ENCODE measurements at regions not wholly inside any gene's neighbourhood (a gene's known extent, or its start where the extent isn't known, plus 50 kb on each side); places are given as distances from the start of the nearest gene placed in this dataset.

- Mint-ChIP-seq H3K4me1 (no peaks in the 10 kb centered on the region), H3K4me3 (no peak overlapping the region), H3K36me3 (no peaks in the 10 kb centered on the region), H3K27me3 (no peaks in the 10 kb centered on the region), H3K27ac (no peak overlapping the region), H3K9me3 (peaks cover 0 to 6% of the 10 kb centered on the region in 2 donors)
- no peak for DNase-seq
- ATAC-seq (replicated peaks): no peak
Measured at GRCh38 chr13:34419755-34420154, 522.3 kb upstream of the NBEA start.

- Mint-ChIP-seq H3K4me3 (no peak overlapping the region), H3K36me3 (no peaks in the 10 kb centered on the region), H3K27ac (no peak overlapping the region), H3K9me3 (peaks cover 0 to 4% of the 10 kb centered on the region in 2 donors), H3K27me3 (no peaks in the 10 kb centered on the region), H3K4me1 (no peaks in the 10 kb centered on the region)
- ATAC-seq (replicated peaks) (no peak), DNase-seq (no peak)
Measured at GRCh38 chr13:34420702-34421346, 521.2 kb upstream of the NBEA start.

DNA sequence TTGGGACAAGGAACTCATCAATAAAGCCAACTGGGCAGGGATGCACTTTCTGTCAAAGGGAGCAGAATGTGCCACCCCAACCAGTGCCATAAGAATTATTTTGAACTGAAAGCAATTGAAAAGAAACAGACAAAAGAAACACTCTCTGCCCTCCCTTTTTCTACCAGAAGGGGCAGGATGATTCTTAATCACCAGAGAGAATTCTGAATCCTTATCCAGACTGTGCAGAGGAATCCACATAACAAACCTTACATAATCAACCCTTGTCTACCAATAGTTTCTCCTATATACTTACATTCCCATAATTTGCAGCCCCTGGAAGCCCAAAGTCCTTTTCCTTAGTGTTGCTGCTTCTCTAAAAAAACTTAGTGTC lies 520.7 kb upstream of the NBEA start:
- no peaks in the 10 kb centered on the region for H3K27me3 Mint-ChIP-seq
- H3K4me1 Mint-ChIP-seq: no peaks in the 10 kb centered on the region
- H3K27ac Mint-ChIP-seq: no peak overlapping the region
- H3K36me3 Mint-ChIP-seq: no peaks in the 10 kb centered on the region
- ATAC-seq (replicated peaks) (no peak), DNase-seq (no peak)
- peaks cover 0 to 2% of the 10 kb centered on the region in 2 donors for H3K9me3 Mint-ChIP-seq
- no peak overlapping the region for H3K4me3 Mint-ChIP-seq

- Mint-ChIP-seq H3K27me3 (no peaks in the 10 kb centered on the region), H3K4me3 (no peak overlapping the region), H3K9me3 (peaks cover 0 to 2% of the 10 kb centered on the region in 2 donors), H3K27ac (no peak overlapping the region), H3K4me1 (no peaks in the 10 kb centered on the region), H3K36me3 (no peaks in the 10 kb centered on the region)
- no peak for DNase-seq
- ATAC-seq (replicated peaks): no peak
Measured at GRCh38 chr13:34421858-34422475, 520.1 kb upstream of the NBEA start.

DNA sequence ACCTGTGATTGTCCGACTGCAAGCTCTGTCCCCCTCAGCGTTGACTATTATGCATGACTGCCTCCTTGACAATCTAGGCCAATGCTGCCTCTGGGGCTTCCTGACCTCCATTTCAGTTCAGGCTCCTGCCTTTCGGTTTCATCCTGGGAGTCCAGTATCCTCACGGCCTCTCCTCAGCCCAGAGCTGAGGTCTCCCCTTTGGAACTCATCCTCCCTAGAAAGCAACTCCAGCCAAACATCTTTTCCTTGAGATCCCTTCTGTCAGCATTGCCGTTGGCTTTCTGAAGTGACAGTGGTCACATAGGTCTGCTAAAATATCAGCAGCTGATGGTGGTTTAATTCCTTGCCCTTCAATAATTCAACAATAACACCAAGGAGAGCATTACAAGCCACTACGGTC lies 519.1 kb upstream of the NBEA start:
- ATAC-seq (replicated peaks) (no peak), DNase-seq (no peak)
- no peak overlapping the region for H3K4me3 Mint-ChIP-seq
- no peaks in the 10 kb centered on the region for H3K9me3 Mint-ChIP-seq
- no peak overlapping the region for H3K27ac Mint-ChIP-seq
- H3K27me3 Mint-ChIP-seq: no peaks in the 10 kb centered on the region
- H3K4me1 Mint-ChIP-seq: no peaks in the 10 kb centered on the region
- H3K36me3 Mint-ChIP-seq: no peaks in the 10 kb centered on the region

DNA sequence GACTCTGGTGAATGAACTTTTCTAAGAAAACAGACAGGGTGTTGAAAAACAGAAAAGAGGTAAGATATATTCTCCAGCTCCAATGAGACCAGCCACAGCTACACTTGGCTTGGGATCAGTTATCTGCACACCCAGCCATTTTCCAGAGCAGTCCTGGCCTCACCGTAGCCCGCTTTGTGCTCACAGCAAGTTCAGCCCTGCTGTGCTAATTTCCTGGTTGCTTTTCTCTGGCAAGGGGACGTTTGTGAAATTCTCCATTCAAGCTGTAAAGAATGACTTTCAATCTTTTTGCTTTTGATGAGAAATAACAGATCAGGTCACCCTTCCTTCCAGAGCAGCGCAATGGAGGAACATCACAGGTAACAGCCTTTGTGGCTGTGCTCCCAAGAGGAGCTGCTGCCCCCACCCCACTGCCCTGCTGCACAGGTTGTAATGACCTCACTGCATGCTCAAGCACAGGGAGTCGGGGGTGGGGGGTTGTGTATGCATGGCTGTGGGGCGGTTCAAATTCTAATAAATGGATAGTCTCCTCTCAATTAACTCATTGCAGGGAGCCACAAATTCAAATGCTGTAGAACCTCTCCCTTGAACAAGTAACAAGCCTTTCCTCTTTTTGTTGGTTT lies 516.6 kb upstream of the NBEA start:
- ATAC-seq (replicated peaks) (no peak), DNase-seq (no peak)
- no peak overlapping the region for H3K4me3 Mint-ChIP-seq
- peaks cover 0 to 1% of the 10 kb centered on the region in 2 donors for H3K9me3 Mint-ChIP-seq
- H3K27me3 Mint-ChIP-seq: no peaks in the 10 kb centered on the region
- no peaks in the 10 kb centered on the region for H3K36me3 Mint-ChIP-seq
- no peaks in the 10 kb centered on the region for H3K4me1 Mint-ChIP-seq
- H3K27ac Mint-ChIP-seq: no peak overlapping the region

GRCh38 chr13:34428911-34429310 lies 513.2 kb upstream of the NBEA start:
- Mint-ChIP-seq H3K4me1 (no peaks in the 10 kb centered on the region), H3K27me3 (no peaks in the 10 kb centered on the region), H3K36me3 (no peaks in the 10 kb centered on the region), H3K4me3 (no peak overlapping the region), H3K9me3 (peaks cover 0 to 4% of the 10 kb centered on the region in 2 donors), H3K27ac (no peak overlapping the region)
- no peak for DNase-seq
- no peak for ATAC-seq (replicated peaks)

- H3K4me1 Mint-ChIP-seq: no peaks in the 10 kb centered on the region
- H3K36me3 Mint-ChIP-seq: no peaks in the 10 kb centered on the region
- no peak overlapping the region for H3K4me3 Mint-ChIP-seq
- DNase-seq (no peak), ATAC-seq (replicated peaks) (no peak)
- H3K27me3 Mint-ChIP-seq: no peaks in the 10 kb centered on the region
- H3K27ac Mint-ChIP-seq: no peak overlapping the region
- peaks cover 0 to 4% of the 10 kb centered on the region in 2 donors for H3K9me3 Mint-ChIP-seq
Measured at GRCh38 chr13:34430294-34430693, 511.8 kb upstream of the NBEA start.

DNA sequence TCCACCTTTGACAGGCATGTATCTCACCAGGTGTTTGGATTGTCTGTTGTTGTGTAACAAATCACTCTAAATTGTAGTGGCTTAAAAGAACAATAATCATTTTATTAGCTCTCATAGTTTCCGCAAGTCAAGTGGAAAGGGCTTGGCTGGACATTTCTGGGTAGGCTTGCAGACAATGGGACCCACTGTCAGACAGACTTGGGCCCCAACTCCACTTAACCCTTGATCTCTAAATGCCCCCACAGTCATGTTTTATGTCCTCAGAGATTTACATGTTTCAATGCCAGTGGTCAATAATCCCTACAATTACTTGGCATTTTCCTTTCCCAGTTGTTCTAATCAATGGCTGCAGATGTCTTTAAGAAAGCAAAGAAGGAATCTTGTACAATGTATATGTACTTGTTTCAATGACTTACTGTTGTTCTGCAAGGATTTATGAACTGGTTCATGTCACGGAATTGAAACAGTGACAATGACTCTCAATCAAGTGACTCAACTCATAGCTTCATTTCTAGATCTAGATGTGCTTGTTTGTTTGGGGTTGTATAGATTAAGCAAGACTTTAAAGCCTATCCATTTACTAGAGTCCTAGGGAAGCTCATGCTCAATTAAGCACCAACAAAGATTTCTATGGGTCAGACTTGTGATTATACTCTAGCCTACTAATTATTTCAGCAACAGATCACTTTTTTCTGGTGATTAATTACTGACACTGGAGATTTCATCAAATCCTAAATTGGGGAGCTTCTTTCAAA lies 510.1 kb upstream of the NBEA start:
- H3K36me3 Mint-ChIP-seq: no peaks in the 10 kb centered on the region

DNA sequence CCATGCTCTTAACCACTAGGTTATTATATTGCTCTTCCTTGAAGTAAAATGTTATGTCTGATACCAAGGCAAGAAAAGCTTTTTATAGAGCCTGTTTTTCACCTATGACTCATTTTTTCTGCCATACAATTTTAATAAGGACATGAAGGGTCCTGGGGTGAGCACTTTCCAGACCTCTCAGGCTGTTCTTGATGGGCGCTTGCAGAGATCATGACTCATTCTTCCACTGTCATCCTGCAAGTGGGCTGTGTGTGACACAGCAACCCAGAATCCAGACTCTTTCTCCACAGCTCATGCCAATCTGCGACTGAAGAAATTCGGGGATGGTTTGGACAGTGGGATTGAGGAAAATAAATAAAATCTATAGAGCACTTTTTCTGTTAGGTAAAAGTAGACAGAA lies 506.7 kb upstream of the NBEA start:
- H3K4me3 Mint-ChIP-seq: no peak overlapping the region
- H3K27me3 Mint-ChIP-seq: no peaks in the 10 kb centered on the region
- H3K4me1 Mint-ChIP-seq: no peaks in the 10 kb centered on the region
- H3K27ac Mint-ChIP-seq: no peak overlapping the region
- DNase-seq (no peak), ATAC-seq (replicated peaks) (no peak)
- H3K9me3 Mint-ChIP-seq: peaks cover 0 to 3% of the 10 kb centered on the region in 2 donors
- H3K36me3 Mint-ChIP-seq: no peaks in the 10 kb centered on the region

More for the DNA sequence above, 510.1 kb upstream of the NBEA start:
- Mint-ChIP-seq H3K27ac (no peak overlapping the region), H3K4me3 (no peak overlapping the region), H3K4me1 (no peaks in the 10 kb centered on the region), H3K9me3 (peaks cover 0 to 4% of the 10 kb centered on the region in 2 donors), H3K27me3 (no peaks in the 10 kb centered on the region)
- DNase-seq: no peak
- no peak for ATAC-seq (replicated peaks)

GRCh38 chr13:34437873-34438272 lies 504.2 kb upstream of the NBEA start:
- DNase-seq (no peak), ATAC-seq (replicated peaks) (no peak)
- no peaks in the 10 kb centered on the region for H3K9me3 Mint-ChIP-seq
- no peaks in the 10 kb centered on the region for H3K4me1 Mint-ChIP-seq
- H3K27ac Mint-ChIP-seq: no peak overlapping the region
- no peaks in the 10 kb centered on the region for H3K27me3 Mint-ChIP-seq
- H3K4me3 Mint-ChIP-seq: no peak overlapping the region
- H3K36me3 Mint-ChIP-seq: no peaks in the 10 kb centered on the region

DNA sequence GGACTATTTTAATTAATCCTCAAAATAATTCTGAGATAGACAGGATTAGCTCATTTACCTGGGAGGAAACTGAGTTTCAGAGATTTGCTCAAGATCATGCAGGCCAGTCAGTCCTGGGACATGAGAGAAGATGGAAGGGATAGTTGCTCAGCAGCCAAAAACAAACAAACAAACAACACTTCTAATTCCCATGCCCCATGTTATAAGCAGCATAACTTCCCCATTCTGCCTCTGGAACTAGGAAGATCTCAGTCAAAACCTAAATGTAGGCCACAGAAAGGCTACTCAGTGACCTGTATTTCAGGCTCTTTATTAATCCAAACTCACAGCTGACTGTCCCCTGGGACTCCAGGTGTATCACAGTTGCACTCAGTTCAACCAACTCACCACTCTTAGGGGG lies 489.2 kb upstream of the NBEA start:
- H3K27me3 Mint-ChIP-seq: no peaks in the 10 kb centered on the region
- H3K27ac Mint-ChIP-seq: no peak overlapping the region
- H3K36me3 Mint-ChIP-seq: no peaks in the 10 kb centered on the region
- H3K4me3 Mint-ChIP-seq: no peak overlapping the region
- H3K9me3 Mint-ChIP-seq: peaks cover 0 to 5% of the 10 kb centered on the region in 2 donors
- H3K4me1 Mint-ChIP-seq: no peaks in the 10 kb centered on the region
- DNase-seq: no peak
- no peak for ATAC-seq (replicated peaks)

DNA sequence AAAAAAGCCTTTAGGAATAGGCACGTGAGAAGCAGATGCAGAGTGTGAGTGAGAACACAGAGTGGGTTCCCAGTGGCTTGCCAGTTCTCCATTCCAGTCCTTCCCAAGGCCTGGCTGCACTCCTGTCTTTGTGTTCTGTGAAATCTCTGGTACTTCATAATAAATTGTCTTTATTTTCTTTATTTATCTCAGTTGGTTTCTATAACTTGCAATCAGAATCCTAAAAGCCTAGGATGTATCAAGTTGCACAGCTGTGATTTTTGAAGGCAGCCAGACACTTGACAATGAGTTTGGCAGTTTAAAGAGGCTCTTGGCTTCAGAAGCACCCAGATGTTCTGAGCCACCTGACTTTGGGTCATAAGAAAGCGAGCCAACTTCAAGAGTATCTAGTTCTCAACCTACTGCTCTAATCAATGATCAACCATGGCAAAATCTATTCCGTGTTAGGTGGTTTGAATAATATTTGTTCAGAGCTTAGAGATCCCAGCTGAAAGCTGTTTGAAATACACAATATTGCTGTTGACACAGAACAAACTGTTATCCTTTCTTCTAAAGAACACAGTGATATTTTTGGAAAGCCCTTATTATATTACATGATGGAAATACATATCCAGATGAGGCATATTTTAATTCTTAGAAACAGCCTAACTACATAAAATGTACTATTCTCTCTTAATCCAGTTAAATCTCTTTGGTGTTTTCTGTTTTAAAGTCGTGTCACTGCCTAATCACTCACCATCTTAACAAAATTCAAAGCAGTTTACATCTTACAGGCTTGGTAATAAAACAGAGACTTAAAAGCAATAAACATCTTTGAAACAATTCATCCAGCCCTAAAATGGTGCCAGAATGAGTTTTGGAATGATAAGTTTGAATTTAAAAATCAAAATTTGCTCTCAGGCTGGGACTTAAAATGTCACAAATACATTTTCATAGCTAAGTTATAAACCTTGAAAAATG lies 483.0 kb upstream of the NBEA start:
- H3K27me3 Mint-ChIP-seq: no peaks in the 10 kb centered on the region
- ATAC-seq (replicated peaks): no peak

DNA sequence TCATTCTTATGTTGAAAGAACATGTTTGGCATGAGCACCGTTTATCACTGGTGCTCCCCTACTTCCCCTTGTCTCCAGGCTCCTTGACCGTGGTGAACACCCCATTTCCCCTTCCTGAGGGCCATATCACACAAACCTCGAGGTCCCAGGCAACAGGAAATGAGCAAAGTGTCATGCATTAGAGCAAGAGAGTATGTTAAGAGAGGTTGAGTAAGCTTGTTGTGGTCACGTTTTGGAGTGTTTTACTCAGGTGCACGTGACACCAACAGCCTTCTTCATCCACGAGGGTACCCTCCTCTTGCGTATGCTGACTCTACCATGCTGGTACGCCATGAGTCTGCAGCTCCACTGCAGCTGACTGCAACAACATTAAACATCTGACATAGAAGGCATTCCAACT lies 482.2 kb upstream of the NBEA start:
- H3K4me1 Mint-ChIP-seq: no peaks in the 10 kb centered on the region
- DNase-seq (no peak), ATAC-seq (replicated peaks) (no peak)
- H3K9me3 Mint-ChIP-seq: peaks cover 0 to 6% of the 10 kb centered on the region in 2 donors
- no peaks in the 10 kb centered on the region for H3K27me3 Mint-ChIP-seq
- no peak overlapping the region for H3K4me3 Mint-ChIP-seq
- no peaks in the 10 kb centered on the region for H3K36me3 Mint-ChIP-seq
- H3K27ac Mint-ChIP-seq: no peak overlapping the region

More for the DNA sequence above, 483.0 kb upstream of the NBEA start:
- H3K9me3 Mint-ChIP-seq: peaks cover 0 to 6% of the 10 kb centered on the region in 2 donors
- no peak for DNase-seq
- H3K4me3 Mint-ChIP-seq: no peak overlapping the region
- H3K27ac Mint-ChIP-seq: no peak overlapping the region
- H3K4me1 Mint-ChIP-seq: no peaks in the 10 kb centered on the region
- H3K36me3 Mint-ChIP-seq: no peaks in the 10 kb centered on the region
